Memory B cell (primary cell): ENCODE measurements at regions not wholly inside any gene's neighbourhood (a gene's known extent, or its start where the extent isn't known, plus 50 kb on each side); places are given as distances from the start of the nearest gene placed in this dataset.
"Not testable (repeated sequence)": the region's sequence is repeated elsewhere in the genome, so short reads cannot be mapped to it uniquely, and the experiment has no call there.

Experiments
- ATAC-seq: fragments of 150-1000 bp; cut with Tn5 transposase; 2 replicates; pipeline ENCODE4 v1.10.0; 2021; ENCODE audit warnings: low read depth, mild to moderate bottlenecking, moderate library complexity
- DNase-seq, 2 donors: peaks; one replicate each; pipeline ENCODE4 v3.0.0; 2022; ENCODE audit warnings: low spot score in 2 of 2
- H3K27ac Mint-ChIP-seq: one replicate; pipeline ENCODE4 v1.8.0; 2022; ENCODE audit warnings: mild to moderate bottlenecking, moderate library complexity, mixed read lengths
- H3K27me3 Mint-ChIP-seq: one replicate; pipeline ENCODE4 v1.8.0; 2022; ENCODE audit warnings: mixed read lengths
- H3K36me3 Mint-ChIP-seq: one replicate; pipeline ENCODE4 v1.8.0; 2022; ENCODE audit warnings: mild to moderate bottlenecking, mixed read lengths
- H3K4me1 Mint-ChIP-seq: one replicate; pipeline ENCODE4 v1.8.0; 2022; ENCODE audit warnings: mixed read lengths
- H3K4me3 Mint-ChIP-seq: one replicate; pipeline ENCODE4 v1.8.0; 2022; ENCODE audit warnings: mild to moderate bottlenecking, moderate library complexity, mixed read lengths
- H3K9me3 Mint-ChIP-seq: one replicate; pipeline ENCODE4 v1.8.0; 2022; ENCODE audit warnings: mixed read lengths

GRCh38 chr10:21105331-21105730, 208.2 kb upstream of the NEBL start:
- H3K27ac Mint-ChIP-seq, H3K4me3 Mint-ChIP-seq, ATAC-seq, DNase-seq, H3K36me3 Mint-ChIP-seq, H3K27me3 Mint-ChIP-seq, H3K9me3 Mint-ChIP-seq, H3K4me1 Mint-ChIP-seq: not testable (repeated sequence)

- H3K27ac Mint-ChIP-seq = no peak overlapping the region
- no peaks in the 10 kb centered on the region for H3K27me3 Mint-ChIP-seq
- no peaks in the 10 kb centered on the region for H3K36me3 Mint-ChIP-seq
- H3K4me1 Mint-ChIP-seq = no peaks in the 10 kb centered on the region
- no peak for ATAC-seq
- H3K9me3 Mint-ChIP-seq = no peaks in the 10 kb centered on the region
- H3K4me3 Mint-ChIP-seq = no peak overlapping the region
- DNase-seq = no peak
Measured at GRCh38 chr10:21100871-21101514, 203.9 kb upstream of the NEBL start.

- no peak for ATAC-seq
- H3K36me3 Mint-ChIP-seq = no peaks in the 10 kb centered on the region
- H3K4me3 Mint-ChIP-seq = no peak overlapping the region
- no peaks in the 10 kb centered on the region for H3K27me3 Mint-ChIP-seq
- no peak overlapping the region for H3K27ac Mint-ChIP-seq
- H3K9me3 Mint-ChIP-seq = no peaks in the 10 kb centered on the region
- no peak for DNase-seq
- no peaks in the 10 kb centered on the region for H3K4me1 Mint-ChIP-seq
Measured at GRCh38 chr10:21100190-21100589, 203.1 kb upstream of the NEBL start.

GRCh38 chr10:21099291-21100062, 202.4 kb upstream of the NEBL start:
- H3K9me3 Mint-ChIP-seq = no peaks in the 10 kb centered on the region
- no peaks in the 10 kb centered on the region for H3K27me3 Mint-ChIP-seq

GRCh38 chr10:21097926-21098355, 200.8 kb upstream of the NEBL start:
- no peak overlapping the region for H3K27ac Mint-ChIP-seq
- H3K4me1 Mint-ChIP-seq = no peaks in the 10 kb centered on the region
- H3K36me3 Mint-ChIP-seq = no peaks in the 10 kb centered on the region
- DNase-seq = no peak
- no peaks in the 10 kb centered on the region for H3K9me3 Mint-ChIP-seq
- H3K4me3 Mint-ChIP-seq = no peak overlapping the region
- H3K27me3 Mint-ChIP-seq = no peaks in the 10 kb centered on the region
- ATAC-seq = no peak

More at GRCh38 chr10:21099291-21100062, 202.4 kb upstream of the NEBL start:
- DNase-seq = no peak
- no peak for ATAC-seq
- H3K27ac Mint-ChIP-seq = no peak overlapping the region
- H3K36me3 Mint-ChIP-seq = no peaks in the 10 kb centered on the region
- no peaks in the 10 kb centered on the region for H3K4me1 Mint-ChIP-seq
- no peak overlapping the region for H3K4me3 Mint-ChIP-seq

- no peaks in the 10 kb centered on the region for H3K27me3 Mint-ChIP-seq
- no peaks in the 10 kb centered on the region for H3K4me1 Mint-ChIP-seq
- no peak overlapping the region for H3K27ac Mint-ChIP-seq
- no peak overlapping the region for H3K4me3 Mint-ChIP-seq
- ATAC-seq (no peak), DNase-seq (no peak)
- H3K9me3 Mint-ChIP-seq = no peaks in the 10 kb centered on the region
- H3K36me3 Mint-ChIP-seq = no peaks in the 10 kb centered on the region
Measured at GRCh38 chr10:21095494-21096055, 198.5 kb upstream of the NEBL start.

- ATAC-seq = no peak
- no peaks in the 10 kb centered on the region for H3K27me3 Mint-ChIP-seq
- DNase-seq = no peak
- H3K9me3 Mint-ChIP-seq = no peaks in the 10 kb centered on the region
- no peak overlapping the region for H3K4me3 Mint-ChIP-seq
- no peaks in the 10 kb centered on the region for H3K36me3 Mint-ChIP-seq
- H3K27ac Mint-ChIP-seq = no peak overlapping the region
- no peaks in the 10 kb centered on the region for H3K4me1 Mint-ChIP-seq
Measured at GRCh38 chr10:21095073-21095472, 198.0 kb upstream of the NEBL start.

- DNase-seq (no peak), ATAC-seq (no peak)
- no peaks in the 10 kb centered on the region for H3K4me1 Mint-ChIP-seq
- no peaks in the 10 kb centered on the region for H3K9me3 Mint-ChIP-seq
- H3K27ac Mint-ChIP-seq = no peak overlapping the region
- H3K36me3 Mint-ChIP-seq = no peaks in the 10 kb centered on the region
- no peak overlapping the region for H3K4me3 Mint-ChIP-seq
- peaks cover 3% of the 10 kb centered on the region for H3K27me3 Mint-ChIP-seq
Measured at GRCh38 chr10:21092683-21093524, 195.8 kb upstream of the NEBL start.

GRCh38 chr10:21090609-21091082, 193.5 kb upstream of the NEBL start:
- no peaks in the 10 kb centered on the region for H3K36me3 Mint-ChIP-seq
- peaks cover 3% of the 10 kb centered on the region for H3K27me3 Mint-ChIP-seq
- no peaks in the 10 kb centered on the region for H3K9me3 Mint-ChIP-seq
- H3K27ac Mint-ChIP-seq = no peak overlapping the region
- no peak overlapping the region for H3K4me3 Mint-ChIP-seq
- H3K4me1 Mint-ChIP-seq = no peaks in the 10 kb centered on the region
- DNase-seq (no peak), ATAC-seq (no peak)

GRCh38 chr10:21087476-21087875, 190.4 kb upstream of the NEBL start:
- Mint-ChIP-seq H3K9me3 (no peaks in the 10 kb centered on the region), H3K27ac (no peak overlapping the region), H3K36me3 (no peaks in the 10 kb centered on the region), H3K4me1 (no peaks in the 10 kb centered on the region), H3K27me3 (peaks cover 3% of the 10 kb centered on the region), H3K4me3 (no peak overlapping the region)
- ATAC-seq (no peak), DNase-seq (no peak)

GRCh38 chr10:21084700-21085099, 187.6 kb upstream of the NEBL start:
- H3K4me1 Mint-ChIP-seq = no peaks in the 10 kb centered on the region
- H3K9me3 Mint-ChIP-seq = no peaks in the 10 kb centered on the region
- no peak overlapping the region for H3K27ac Mint-ChIP-seq
- ATAC-seq (no peak), DNase-seq (no peak)
- peaks cover 3% of the 10 kb centered on the region for H3K27me3 Mint-ChIP-seq
- H3K36me3 Mint-ChIP-seq = no peaks in the 10 kb centered on the region
- H3K4me3 Mint-ChIP-seq = no peak overlapping the region

GRCh38 chr10:21083861-21084260, 186.8 kb upstream of the NEBL start:
- Mint-ChIP-seq H3K27ac (no peak overlapping the region), H3K9me3 (no peaks in the 10 kb centered on the region), H3K4me1 (no peaks in the 10 kb centered on the region), H3K36me3 (no peaks in the 10 kb centered on the region), H3K27me3 (peaks cover 2% of the 10 kb centered on the region), H3K4me3 (no peak overlapping the region)
- ATAC-seq (no peak), DNase-seq (no peak)

- ATAC-seq (no peak), DNase-seq (no peak)
- H3K27ac Mint-ChIP-seq = no peak overlapping the region
- no peaks in the 10 kb centered on the region for H3K4me1 Mint-ChIP-seq
- peaks cover 2% of the 10 kb centered on the region for H3K27me3 Mint-ChIP-seq
- no peaks in the 10 kb centered on the region for H3K36me3 Mint-ChIP-seq
- no peaks in the 10 kb centered on the region for H3K9me3 Mint-ChIP-seq
- no peak overlapping the region for H3K4me3 Mint-ChIP-seq
Measured at GRCh38 chr10:21082206-21082605, 185.1 kb upstream of the NEBL start.

- DNase-seq (no peak), ATAC-seq (no peak)
- H3K27me3 Mint-ChIP-seq = peaks cover 2% of the 10 kb centered on the region
- no peak overlapping the region for H3K4me3 Mint-ChIP-seq
- H3K27ac Mint-ChIP-seq = no peak overlapping the region
- no peaks in the 10 kb centered on the region for H3K4me1 Mint-ChIP-seq
- no peaks in the 10 kb centered on the region for H3K9me3 Mint-ChIP-seq
- no peaks in the 10 kb centered on the region for H3K36me3 Mint-ChIP-seq
Measured at GRCh38 chr10:21080261-21080660, 183.2 kb upstream of the NEBL start.
